ENCODE measurements at regions not wholly inside any gene's neighbourhood (a gene's known extent, or its start where the extent isn't known, plus 50 kb on each side); places are given as distances from the start of the nearest gene placed in this dataset.
"Not testable (repeated sequence)": the region's sequence is repeated elsewhere in the genome, so short reads cannot be mapped to it uniquely, and the experiment has no call there.

DNA sequence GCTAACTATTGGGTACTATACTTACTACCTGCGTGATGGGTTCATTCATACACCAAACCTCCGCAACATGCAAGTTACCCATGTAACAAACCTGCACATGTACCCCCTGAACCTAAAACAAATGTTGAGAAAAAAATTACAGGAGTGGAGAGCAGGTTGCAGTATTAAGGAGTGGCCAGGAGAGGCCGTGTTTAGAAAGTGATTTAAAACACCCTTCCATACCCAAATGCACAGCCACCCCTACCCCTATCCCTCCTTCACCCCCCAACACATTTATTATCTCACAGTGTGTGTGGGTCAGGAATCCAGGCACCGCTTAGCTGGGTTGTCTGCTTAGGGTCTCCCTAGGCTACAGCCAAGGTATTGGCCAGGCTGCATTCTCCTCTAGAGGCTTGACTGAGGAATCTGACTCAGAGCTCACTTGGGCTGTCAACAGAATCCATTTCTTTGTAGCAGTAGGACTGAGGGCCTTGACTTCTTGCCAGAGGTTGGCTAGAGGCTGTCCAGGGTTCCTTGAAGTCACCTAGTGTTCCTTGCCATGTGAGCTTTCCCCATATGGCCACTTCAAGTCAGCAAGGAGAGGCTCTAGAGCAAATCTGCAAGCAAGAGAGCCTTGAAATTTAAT, 115.3 kb upstream of the NBPF8 start:
- TF ChIP-seq YY1 (IDR thresholded peaks at IDR 0.05; ENCODE audit: insufficient read depth, insufficient read length); ZNF274 (IDR thresholded peaks at IDR 0.05; ENCODE audit: low read depth, low read length): not testable (repeated sequence)
